SK-N-SH (cell line): ENCODE measurements at regions not wholly inside any gene's neighbourhood (a gene's known extent, or its start where the extent isn't known, plus 50 kb on each side); places are given as distances from the start of the nearest gene placed in this dataset.

ENCODE experiments used
- CTCF ChIA-PET: fragments of 300-600, 350-600 bp; formaldehyde crosslinking; extraction: SDS; loops from one replicate; lab custom pipeline; 2021; lab: Yijun Ruan, JAX
- POLR2A ChIA-PET: fragments of 350-600 bp; sonication (Branson Sonifier 250); formaldehyde crosslinking; extraction: SDS; loops from one replicate; lab custom pipeline; 2020; ENCODE audit warnings: antibody characterized with exemption, inconsistent platforms; lab: Yijun Ruan, JAX
- DNase-seq: peaks from one replicate; pipeline ENCODE4 v3.0.0; 2012
- H2AFZ ChIP-seq: fragments of 200-600 bp; sonication (generic); 2 replicates; pipeline ENCODE4 v1.8.1; 2016; ENCODE audit warnings: antibody characterized with exemption, mild to moderate bottlenecking, low read depth
- H3F3A ChIP-seq: fragments of 200-600 bp; sonication (generic); replicated peaks from 2 replicates; pipeline ENCODE3; 2016; ENCODE audit warnings: antibody characterized with exemption, mild to moderate bottlenecking; ENCODE audit not compliant: insufficient read depth
- H3K27ac ChIP-seq, 2 experiments: fragments of 200-500 bp in 1 of 2; fragments of 200-600 bp in 1 of 2; sonication (Bioruptor generic) in 1 of 2; sonication (generic), shearing (Covaris generic) in 1 of 2; 2 replicates each; pipeline versions ENCODE4 v1.5.1 to v1.6.1; 2014 to 2016; ENCODE audit warnings: low read depth in 2 of 2, inconsistent platforms in 1 of 2, low read length in 1 of 2, mild to moderate bottlenecking in 1 of 2, mixed read lengths in 1 of 2
- H3K27me3 ChIP-seq: fragments of 200-600 bp; sonication (generic), shearing (Covaris generic); 2 replicates; pipeline ENCODE4 v1.6.1; 2016; ENCODE audit warnings: mixed run types; ENCODE audit not compliant: insufficient read depth
- H3K36me3 ChIP-seq, 2 experiments: fragments of 200-500 bp in 1 of 2; fragments of 200-600 bp in 1 of 2; sonication (Bioruptor generic) in 1 of 2; sonication (generic) in 1 of 2; replicated peaks in 1 of 2; 2 replicates each; pipeline versions ENCODE3 to v1.5.1; 2014 to 2016; ENCODE audit warnings: low read length in 1 of 2, mild to moderate bottlenecking in 1 of 2; ENCODE audit not compliant: insufficient read depth in 2 of 2, control insufficient read depth in 1 of 2
- H3K4me1 ChIP-seq, 2 experiments: fragments of 200-500 bp in 1 of 2; fragments of 200-600 bp in 1 of 2; sonication (Bioruptor generic) in 1 of 2; sonication (generic), shearing (Covaris generic) in 1 of 2; 2 replicates each; pipeline versions ENCODE4 v1.5.1 to v1.6.1; 2014 to 2016; ENCODE audit warnings: low read depth in 1 of 2, low read length in 1 of 2, mixed run types in 1 of 2; ENCODE audit not compliant: insufficient read depth in 2 of 2, control insufficient read depth in 1 of 2
- H3K4me2 ChIP-seq: fragments of 200-600 bp; sonication (generic), shearing (Covaris generic); 2 replicates; pipeline ENCODE4 v1.6.1; 2017; ENCODE audit warnings: mixed run types
- H3K4me3 ChIP-seq, 2 experiments: fragments of 200-500 bp in 1 of 2; fragments of 200-600 bp in 1 of 2; sonication (Bioruptor generic) in 1 of 2; sonication (generic), shearing (Covaris generic) in 1 of 2; 2 replicates each; pipeline versions ENCODE4 v1.5.1 to v1.8.1; 2014 to 2016; ENCODE audit warnings: low read depth in 2 of 2, inconsistent platforms in 1 of 2, low read length in 1 of 2, mild to moderate bottlenecking in 1 of 2, mixed read lengths in 1 of 2, moderate library complexity in 1 of 2
- H3K79me2 ChIP-seq: fragments of 200-600 bp; sonication (generic); 2 replicates; pipeline ENCODE4 v1.8.1; 2017; ENCODE audit warnings: mild to moderate bottlenecking; ENCODE audit not compliant: insufficient read depth
- H3K9ac ChIP-seq: fragments of 200-600 bp; sonication (generic); 2 replicates; pipeline ENCODE4 v1.6.1; 2017; ENCODE audit warnings: mixed run types
- H3K9me2 ChIP-seq: fragments of 200-600 bp; sonication (generic); 2 replicates; pipeline ENCODE4 v1.6.1; 2017; ENCODE audit warnings: mixed run types
- H3K9me3 ChIP-seq: fragments of 200-600 bp; sonication (generic); 2 replicates; pipeline ENCODE4 v1.6.1; 2017; ENCODE audit warnings: mixed run types, mild to moderate bottlenecking, moderate library complexity
- H4K20me1 ChIP-seq: fragments of 200-600 bp; sonication (generic); 2 replicates; pipeline ENCODE4 v1.6.1; 2017; ENCODE audit warnings: mild to moderate bottlenecking, mixed run types; ENCODE audit not compliant: insufficient read depth
- CTCF ChIP-seq: fragments of 200-600 bp; sonication (generic); IDR thresholded peaks from 2 replicates; pipeline ENCODE4 v1.6.1; 2017; ENCODE audit warnings: antibody characterized with exemption, mild to moderate bottlenecking, moderate library complexity
- ELF1 ChIP-seq: IDR thresholded peaks from 2 replicates; pipeline ENCODE4 v1.4.0; 2012
- FOXM1 ChIP-seq: IDR thresholded peaks from 2 replicates; pipeline ENCODE4 v1.4.0; 2012; ENCODE audit warnings: low read depth, mild to moderate bottlenecking
- GATA2 ChIP-seq: sonication (generic); formaldehyde crosslinking; IDR thresholded peaks from 2 replicates; pipeline ENCODE4 v1.5.0; 2020; ENCODE audit warnings: mild to moderate bottlenecking, missing genetic modification reagents
- MEF2A ChIP-seq: IDR thresholded peaks from 2 replicates; pipeline ENCODE4 v1.4.0; 2012; ENCODE audit warnings: low read depth, borderline replicate concordance
- NFIC ChIP-seq: IDR thresholded peaks from 2 replicates; pipeline ENCODE4 v1.4.0; 2012; ENCODE audit warnings: borderline replicate concordance
- RAD21 ChIP-seq: IDR thresholded peaks from 2 replicates; pipeline ENCODE4 v1.6.1; 2012; ENCODE audit warnings: mild to moderate bottlenecking, low read length
- RXRA ChIP-seq: IDR thresholded peaks from 2 replicates; pipeline ENCODE4 v1.4.0; 2012; ENCODE audit warnings: low read depth, mild to moderate bottlenecking, borderline replicate concordance
- SIN3A ChIP-seq: IDR thresholded peaks from 2 replicates; pipeline ENCODE4 v1.6.1; 2012; ENCODE audit warnings: low read depth, mild to moderate bottlenecking, low read length, moderate library complexity, borderline replicate concordance
- SMC3 ChIP-seq: IDR thresholded peaks from 2 replicates; pipeline ENCODE4 v1.6.1; 2012; ENCODE audit warnings: low read depth, low read length, improper control_type of control experiment
- TEAD4 ChIP-seq: IDR thresholded peaks from 2 replicates; pipeline ENCODE4 v1.4.0; 2012; ENCODE audit warnings: mild to moderate bottlenecking, borderline replicate concordance; ENCODE audit not compliant: insufficient read depth
- USF1 ChIP-seq: IDR thresholded peaks from 2 replicates; pipeline ENCODE4 v1.4.0; 2012; ENCODE audit warnings: low read depth, borderline replicate concordance
- YY1 ChIP-seq: IDR thresholded peaks from 2 replicates; pipeline ENCODE4 v1.4.0; 2012; ENCODE audit warnings: low read depth, mild to moderate bottlenecking
- ZBTB33 ChIP-seq: IDR thresholded peaks from 2 replicates; pipeline ENCODE4 v1.4.0; 2012; ENCODE audit warnings: low read depth, borderline replicate concordance
- whole genome bisulfite sequencing: methylation state at CpG from one replicate; pipeline ENCODE4 v1.1.6; 2017; ENCODE audit warnings: low lambda C conversion rate; 5-methylcytosine and 5-hydroxymethylcytosine counted together

- H3K36me3 ChIP-seq: no peaks in the 10 kb centered on the region
- no peak overlapping the region for H3K4me2 ChIP-seq
- POLR2A ChIA-PET: no interaction called here
- CTCF ChIA-PET: interaction anchor here (0.6 to 6.0 kb wide), 20 partner anchors 11 to 1814 kb away, joined by 3 to 61 read pairs (median 4); no protein-coding TSS in a partner anchor
- H3K9me3 ChIP-seq: no peaks in the 10 kb centered on the region
- no peak overlapping the region for H3K9ac ChIP-seq
- DNase-seq: peak; percentile 49
- no peaks in the 10 kb centered on the region for H3K9me2 ChIP-seq
- TF ChIP-seq YY1: no peak
- TF ChIP-seq MEF2A: no peak
- peak; percentile 82 for TF ChIP-seq SMC3
- TF ChIP-seq TEAD4: no peak
- TF ChIP-seq CTCF: peak; percentile 81
- peak; percentile 88 for TF ChIP-seq RAD21
- H4K20me1 ChIP-seq: no peaks in the 10 kb centered on the region
- H2AFZ ChIP-seq: no peak overlapping the region
- no peak overlapping the region; a peak in 1 of 4 replicates for H3K4me3 ChIP-seq
- H3K79me2 ChIP-seq: no peaks in the 10 kb centered on the region
- no peaks in the 10 kb centered on the region for H3F3A ChIP-seq
- H3K4me1 ChIP-seq: no peaks in the 10 kb centered on the region
- no peak overlapping the region for H3K27ac ChIP-seq
- WGBS: 72% methylated on average over 14 of the region's 14 CpGs
- H3K27me3 ChIP-seq: no peaks in the 10 kb centered on the region
Measured at GRCh38 chr7:85750454-85750949, 563.6 kb upstream of the SEMA3D start.

GRCh38 chr7:85749696-85750453, 563.0 kb upstream of the SEMA3D start:
- TF ChIP-seq RXRA (no peak), ELF1 (no peak), GATA2 (CRISPR knock-in tag) (no peak)
- no peak overlapping the region; a peak in 1 of 4 replicates for H3K4me3 ChIP-seq
- no peaks in the 10 kb centered on the region for H3K27me3 ChIP-seq
- H3K4me2 ChIP-seq: no peak overlapping the region
- no peaks in the 10 kb centered on the region for H3F3A ChIP-seq
- H4K20me1 ChIP-seq: no peaks in the 10 kb centered on the region
- DNase-seq: no peak
- H3K4me1 ChIP-seq: no peaks in the 10 kb centered on the region
- no peaks in the 10 kb centered on the region for H3K9me3 ChIP-seq
- H3K36me3 ChIP-seq: no peaks in the 10 kb centered on the region
- WGBS: 71% methylated on average over 11 of the region's 13 CpGs
- ChIA-PET POLR2A (no interaction called here), CTCF (interaction anchor here (0.6 to 6.0 kb wide), 28 partner anchors 11 to 1813 kb away, joined by 3 to 61 read pairs (median 4); no protein-coding TSS in a partner anchor)
- H3K9ac ChIP-seq: no peak overlapping the region
- no peaks in the 10 kb centered on the region for H3K79me2 ChIP-seq
- no peaks in the 10 kb centered on the region for H3K9me2 ChIP-seq
- H3K27ac ChIP-seq: no peak overlapping the region
- H2AFZ ChIP-seq: no peak overlapping the region

GRCh38 chr7:85748861-85749260, 562.0 kb upstream of the SEMA3D start:
- Histone ChIP-seq H3K9me2 (no peaks in the 10 kb centered on the region), H3K36me3 (no peaks in the 10 kb centered on the region), H3K9me3 (no peaks in the 10 kb centered on the region), H3F3A (no peaks in the 10 kb centered on the region), H3K4me1 (no peaks in the 10 kb centered on the region), H3K9ac (no peak overlapping the region), H3K27me3 (no peaks in the 10 kb centered on the region), H3K4me2 (no peak overlapping the region), H2AFZ (no peak overlapping the region), H3K79me2 (no peaks in the 10 kb centered on the region), H3K27ac (no peak overlapping the region), H4K20me1 (no peaks in the 10 kb centered on the region), H3K4me3 (no peak overlapping the region)
- CTCF ChIA-PET: interaction anchor here (0.8 to 6.0 kb wide), 17 partner anchors 10 to 722 kb away, joined by 3 to 61 read pairs (median 6); no protein-coding TSS in a partner anchor
- 58% methylated on average over 3 of the region's 3 CpGs for WGBS
- POLR2A ChIA-PET: no interaction called here
- no peak for DNase-seq
- no peak for TF ChIP-seq FOXM1
- no peak for TF ChIP-seq MEF2A
- TF ChIP-seq CTCF: no peak
- no peak for TF ChIP-seq NFIC
- TF ChIP-seq USF1: no peak
- TF ChIP-seq ZBTB33: no peak
- no peak for TF ChIP-seq SIN3A
